NCI-H1417 (cell line): ENCODE measurements at regions not wholly inside any gene's neighbourhood (a gene's known extent, or its start where the extent isn't known, plus 50 kb on each side); places are given as distances from the start of the nearest gene placed in this dataset.

ENCODE experiments used
- DNase-seq, 3 experiments: peaks; one replicate each; lab custom pipeline; 2025; lab: John Stamatoyannopoulos, UW

DNA sequence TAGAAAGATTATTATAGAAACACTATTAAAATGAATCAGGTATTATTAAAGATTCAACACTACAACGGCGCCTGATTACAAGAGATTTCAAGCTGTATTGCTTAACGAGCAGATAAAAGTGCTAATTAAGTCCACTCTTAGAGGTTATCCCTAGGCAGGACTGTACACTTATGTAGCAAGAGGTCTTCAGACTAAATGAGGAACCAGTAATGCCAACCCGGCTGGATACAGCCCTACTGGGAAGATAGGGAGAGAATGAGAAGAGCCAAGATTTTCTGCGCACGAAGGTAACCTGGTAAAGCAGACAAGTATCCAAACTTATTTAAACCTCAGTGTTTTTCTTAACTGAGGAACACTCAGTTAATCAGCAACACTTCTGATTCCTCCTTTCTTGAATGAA is 115.7 kb upstream of the HIVEP3 start:
- DNase-seq: peak in 1 of 3 experiments; percentile 45

DNA sequence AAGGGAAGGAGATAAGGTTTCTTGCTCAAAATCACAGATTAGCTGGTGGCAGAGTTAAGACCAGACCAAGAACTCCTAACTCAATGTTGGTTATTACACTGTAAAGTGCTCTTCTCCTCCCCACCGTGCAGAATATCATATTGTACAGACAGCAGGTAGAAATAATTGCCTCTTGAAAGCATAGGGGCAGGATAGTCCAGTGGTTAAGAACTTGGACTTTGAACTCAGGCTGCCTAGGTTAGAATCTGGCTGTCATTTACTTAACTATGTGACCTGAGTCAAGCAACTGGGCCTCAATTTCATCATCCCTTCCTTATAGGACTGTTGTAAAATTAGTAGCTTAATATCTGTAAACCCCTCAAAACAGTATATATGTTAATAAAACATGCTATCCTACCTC is 114.9 kb upstream of the HIVEP3 start:
- no peak for DNase-seq

DNA sequence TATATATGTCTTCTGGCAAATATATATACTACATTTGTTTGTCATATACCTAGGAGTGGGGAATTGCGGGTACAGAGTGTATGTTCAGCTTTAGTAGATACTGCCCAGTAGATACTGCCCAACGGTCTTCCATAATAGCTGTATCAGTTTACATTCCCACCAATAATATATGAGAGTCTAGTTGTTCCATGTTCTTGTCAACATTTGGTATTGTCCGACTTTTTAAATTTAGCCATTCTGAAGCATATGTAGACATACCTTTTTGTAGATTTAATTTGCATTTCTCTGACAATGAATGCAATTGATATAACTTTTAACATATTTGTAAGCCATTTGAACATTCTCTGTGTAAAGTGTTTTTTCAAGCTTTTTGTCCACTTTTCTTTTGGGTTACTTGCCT is 99.0 kb upstream of the HIVEP3 start:
- no peak for DNase-seq

DNA sequence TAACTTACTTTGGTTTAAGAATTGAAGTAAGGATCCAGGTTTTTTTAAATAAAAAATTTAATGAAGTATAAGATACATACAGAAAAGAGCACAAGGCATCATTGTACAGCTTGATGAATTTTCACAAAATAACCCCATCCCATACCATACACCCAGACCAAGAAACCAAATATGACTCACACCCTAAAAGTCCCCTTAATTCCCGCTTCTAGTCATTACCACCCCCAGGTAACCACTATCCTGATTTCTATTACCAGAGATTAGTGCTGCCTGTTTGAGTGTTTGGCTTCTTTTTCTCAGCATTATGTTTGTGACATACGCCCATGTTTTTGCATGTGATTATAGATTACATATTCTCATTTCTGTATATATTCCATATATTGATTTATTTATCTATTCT is 98.5 kb upstream of the HIVEP3 start:
- DNase-seq: no peak

DNA sequence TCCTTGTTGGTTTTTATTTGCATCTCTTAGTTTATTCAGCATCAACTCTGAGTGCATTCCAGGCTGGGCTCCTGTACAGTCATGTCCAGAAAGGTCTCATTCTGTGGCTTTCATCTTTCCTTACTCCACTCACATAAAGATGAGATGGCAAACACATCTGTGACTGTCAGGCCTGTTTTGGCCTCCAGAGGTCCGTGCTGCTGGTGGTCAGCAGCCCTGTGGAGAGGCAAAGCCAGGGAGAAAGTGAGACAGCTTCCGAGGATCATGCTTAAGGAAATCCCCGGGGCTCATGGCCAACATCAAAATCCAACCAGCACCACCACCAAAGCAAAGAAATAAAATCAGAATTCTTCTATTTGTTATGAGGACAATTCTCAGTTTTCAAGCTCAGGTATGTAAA is 96.1 kb upstream of the HIVEP3 start:
- no peak for DNase-seq

DNA sequence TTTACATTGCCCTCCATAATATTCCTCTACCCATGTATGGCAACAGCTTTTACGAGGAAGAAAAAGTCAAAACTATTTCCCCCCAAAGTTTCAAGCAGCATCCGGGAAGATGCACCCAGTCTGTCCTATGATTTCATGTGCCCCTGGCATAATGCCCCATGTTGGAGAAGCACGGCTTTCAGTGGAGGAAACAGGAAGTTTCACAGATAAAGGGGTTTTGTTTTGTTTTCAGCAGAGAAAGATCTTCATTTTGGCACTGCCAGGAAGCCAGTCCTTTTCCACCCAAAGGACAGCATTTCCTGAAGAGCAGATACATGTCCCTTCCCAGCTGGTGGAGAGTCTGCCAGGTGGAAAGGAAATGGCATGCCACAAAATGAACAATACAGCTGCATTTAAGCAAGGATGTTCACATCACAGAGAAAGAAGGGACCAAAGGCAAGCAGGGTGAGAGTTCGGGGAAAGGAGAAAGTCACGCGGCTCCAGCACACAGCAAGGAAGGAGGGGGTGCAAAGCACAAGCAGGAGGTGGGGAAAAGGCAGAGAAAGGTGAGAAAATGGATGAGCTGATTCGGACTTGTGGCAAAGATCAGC is 95.3 kb upstream of the HIVEP3 start:
- no peak for DNase-seq

DNA sequence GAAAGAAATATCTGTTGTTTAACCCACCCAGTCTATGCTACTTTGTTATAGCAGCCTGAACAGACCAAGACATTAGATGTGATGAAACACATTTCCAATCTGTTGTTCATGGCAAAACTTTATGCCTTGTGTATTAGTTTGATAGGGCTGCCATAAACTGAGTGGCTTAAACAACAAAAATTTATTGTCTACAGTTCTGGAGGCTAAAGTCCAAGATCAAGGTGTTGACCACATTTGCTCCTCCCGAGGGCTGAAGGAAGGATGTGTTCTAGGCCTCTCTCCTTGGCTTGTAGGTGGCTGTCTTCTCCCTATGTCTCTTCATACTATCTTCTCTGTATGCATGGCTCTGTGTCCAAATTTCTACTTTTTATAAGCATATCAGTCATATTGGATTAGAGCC is 94.1 kb upstream of the HIVEP3 start:
- DNase-seq: no peak

DNA sequence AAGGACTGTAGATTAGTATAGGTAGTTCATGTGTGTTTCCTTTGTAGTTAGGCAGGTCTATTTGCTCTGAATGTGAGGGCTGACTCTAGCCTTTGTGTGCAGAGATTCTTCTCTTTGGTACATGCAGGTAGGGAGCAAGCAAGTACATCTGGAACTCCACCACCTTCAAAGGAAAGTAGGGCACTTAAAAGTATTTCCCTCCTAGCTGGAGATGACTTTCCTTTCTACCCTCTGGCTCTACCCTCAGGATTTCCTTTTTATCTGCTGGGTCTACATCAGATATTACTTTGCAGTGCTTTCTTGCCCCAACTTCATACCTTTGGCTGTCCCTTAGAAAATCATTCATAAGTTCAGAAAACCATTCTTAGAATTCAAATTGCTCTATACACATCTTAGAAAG is 91.7 kb upstream of the HIVEP3 start:
- DNase-seq: no peak

DNA sequence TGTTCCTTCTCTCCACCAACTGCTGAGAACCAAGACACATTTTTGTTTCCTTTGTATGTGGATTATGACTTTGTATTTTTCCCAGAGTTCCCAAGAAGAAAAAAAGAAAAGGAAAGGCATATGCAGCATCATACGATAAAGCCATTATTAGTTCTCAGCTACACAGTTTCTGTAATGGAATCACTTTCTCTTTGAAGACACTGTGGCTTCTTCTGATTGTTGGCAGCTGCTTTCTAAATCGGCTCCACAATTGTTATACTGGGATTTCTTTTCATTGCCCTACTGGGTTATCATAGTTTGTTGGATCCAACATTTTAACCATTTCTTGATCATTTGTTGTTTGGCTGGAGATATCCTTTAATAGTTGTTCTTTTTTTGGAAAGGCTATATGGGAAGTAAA is 89.5 kb upstream of the HIVEP3 start:
- DNase-seq: no peak

DNA sequence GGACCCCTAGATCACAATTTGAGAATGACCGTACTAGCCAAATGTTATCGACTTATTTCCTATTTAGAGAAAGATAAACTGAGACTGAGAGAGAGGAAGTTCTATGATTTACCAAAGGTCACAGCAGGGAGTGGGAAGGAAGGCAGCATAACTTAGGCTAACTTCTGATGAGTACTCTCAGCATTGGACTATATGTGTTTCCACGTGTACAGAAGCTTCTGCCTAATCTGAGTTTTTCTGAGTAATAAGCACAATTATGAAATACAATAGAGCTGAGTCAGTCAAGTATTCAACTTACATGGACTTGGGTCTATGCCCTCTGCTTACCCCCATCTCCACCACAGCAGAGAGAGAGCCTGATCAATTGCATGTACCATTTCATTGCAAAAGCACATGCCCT is 88.1 kb upstream of the HIVEP3 start:
- no peak for DNase-seq

DNA sequence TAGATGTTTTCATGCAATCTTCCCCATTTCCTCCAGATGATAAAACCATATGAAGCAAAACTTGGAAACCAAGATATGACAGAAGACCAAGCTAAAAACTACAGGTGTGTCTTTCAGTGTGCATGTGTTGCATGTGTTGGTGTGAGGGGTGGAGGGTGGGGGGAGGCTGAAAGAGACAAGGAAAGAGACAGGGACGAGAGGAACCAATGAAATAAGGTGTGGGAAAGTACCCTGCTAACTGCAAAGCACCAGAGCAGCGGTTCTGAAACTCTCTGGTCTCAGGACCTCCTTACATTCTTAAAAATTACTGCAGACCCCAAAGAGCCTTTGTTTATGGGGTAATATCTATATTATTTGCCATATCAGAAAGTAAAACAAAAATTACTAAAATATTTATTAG is 87.4 kb upstream of the HIVEP3 start:
- DNase-seq: no peak

DNA sequence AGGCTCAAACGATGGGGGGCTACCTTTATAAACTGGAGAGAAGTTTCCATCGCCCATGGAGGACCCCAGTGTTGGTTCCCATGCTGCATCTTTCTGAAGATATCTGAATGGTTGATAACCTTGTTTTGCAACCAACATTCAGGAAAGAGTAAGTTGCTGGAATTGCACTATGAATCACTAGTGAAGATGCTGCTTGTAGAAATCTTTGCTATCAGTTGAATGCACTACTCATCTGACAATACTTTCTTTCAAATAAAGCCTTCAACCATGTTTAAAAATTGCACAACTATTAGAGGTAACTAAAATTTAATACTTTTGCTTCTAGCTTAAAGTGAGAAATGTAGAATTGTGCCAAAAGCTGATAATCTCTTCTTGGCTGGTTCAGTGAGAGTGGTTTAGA is 86.8 kb upstream of the HIVEP3 start:
- no peak for DNase-seq

DNA sequence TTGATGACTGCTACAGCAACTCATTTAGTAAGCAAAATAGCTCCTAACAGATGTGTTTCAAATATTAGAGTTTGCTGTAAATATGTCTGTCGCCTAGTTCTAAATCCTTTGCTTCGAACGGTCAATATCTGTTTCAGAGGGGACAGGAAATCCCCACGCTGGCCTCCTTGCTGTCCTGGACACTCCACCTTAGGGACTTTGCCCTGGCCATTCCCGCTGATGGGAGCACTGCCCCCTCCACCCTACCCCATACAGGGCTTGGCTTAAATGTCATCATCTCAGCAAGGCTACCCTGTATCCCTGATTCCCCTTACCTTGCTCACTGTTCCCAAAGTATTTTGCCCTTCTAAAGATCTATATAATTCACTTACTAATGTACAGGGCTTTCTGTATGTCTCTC is 86.1 kb upstream of the HIVEP3 start:
- no peak for DNase-seq

DNA sequence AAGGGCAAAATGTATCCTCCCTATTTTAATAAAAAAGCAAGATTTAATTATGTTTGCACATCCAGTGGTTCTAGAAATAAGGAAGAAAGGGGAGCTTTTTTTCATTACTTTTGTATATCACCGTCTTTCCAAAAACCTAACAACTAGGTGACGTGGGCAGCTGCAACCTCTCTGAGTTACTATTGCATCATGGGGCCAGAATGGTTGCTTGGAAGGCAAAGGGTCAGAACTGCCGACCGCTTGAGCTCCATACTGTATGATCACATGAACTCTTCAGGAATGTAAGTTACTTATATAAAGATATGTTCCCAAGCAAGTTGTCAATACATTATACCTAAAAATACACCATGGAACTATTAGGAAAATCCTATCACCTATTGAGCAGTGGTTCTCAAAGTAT is 85.6 kb upstream of the HIVEP3 start:
- no peak for DNase-seq

DNA sequence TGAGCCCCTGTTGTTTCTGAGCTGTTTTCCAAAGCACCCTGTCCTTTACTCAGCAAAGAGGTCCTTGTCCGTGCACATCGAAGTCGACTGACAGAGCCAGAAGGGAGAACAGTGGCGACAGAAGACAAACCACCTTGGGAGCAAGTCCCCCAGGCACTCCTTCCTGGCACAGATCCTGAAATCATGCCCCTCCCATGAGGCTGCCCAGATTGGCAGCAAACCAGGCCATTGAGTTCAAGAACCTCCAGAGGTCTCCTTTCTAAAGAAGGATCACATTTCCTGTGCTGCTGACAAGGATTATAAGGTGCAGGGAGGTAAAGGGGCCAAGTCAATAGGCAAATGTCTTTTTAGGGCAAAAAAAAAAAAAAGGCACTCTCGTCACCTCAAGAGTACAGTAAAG is 84.7 kb upstream of the HIVEP3 start:
- DNase-seq: peak in 1 of 3 experiments; percentile 59

DNA sequence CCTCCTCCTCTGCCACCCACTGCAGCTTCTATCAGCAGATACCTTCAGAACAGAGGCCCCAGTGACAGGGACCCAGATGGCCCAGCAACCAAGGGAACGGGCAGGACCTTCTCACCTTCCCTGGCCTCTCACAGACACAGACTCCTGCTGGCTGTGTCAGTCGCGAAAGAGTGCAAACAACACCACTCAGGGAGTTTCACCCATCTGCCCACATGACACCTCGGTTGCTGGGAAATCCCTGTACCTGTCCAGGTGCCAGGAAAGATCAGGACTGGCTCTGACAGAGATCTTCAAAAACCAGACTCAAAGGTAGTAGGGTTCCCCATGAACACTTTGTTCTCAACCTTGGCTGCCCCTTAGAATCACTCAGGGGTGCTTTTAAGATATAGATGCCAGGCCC is 83.5 kb upstream of the HIVEP3 start:
- peak in 1 of 3 experiments; percentile 10 for DNase-seq

DNA sequence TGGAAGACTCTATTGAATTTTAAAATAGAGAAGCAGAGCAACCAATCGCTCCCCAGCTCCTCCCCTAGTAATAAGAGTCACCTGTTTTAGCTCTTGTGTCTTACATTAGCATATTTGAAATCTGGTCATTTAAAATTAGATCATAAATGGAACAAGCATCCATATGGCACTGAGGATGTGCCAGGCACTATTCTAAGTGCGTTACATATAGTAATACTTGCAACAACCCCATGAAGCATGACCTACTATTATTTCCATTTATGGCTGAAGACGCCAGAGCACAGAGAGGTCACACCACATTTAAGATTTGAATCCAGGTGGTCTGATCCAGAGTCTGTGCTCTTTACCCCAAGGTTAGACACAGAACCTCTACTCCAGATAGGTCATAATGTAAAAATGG is 82.0 kb upstream of the HIVEP3 start:
- DNase-seq: no peak

DNA sequence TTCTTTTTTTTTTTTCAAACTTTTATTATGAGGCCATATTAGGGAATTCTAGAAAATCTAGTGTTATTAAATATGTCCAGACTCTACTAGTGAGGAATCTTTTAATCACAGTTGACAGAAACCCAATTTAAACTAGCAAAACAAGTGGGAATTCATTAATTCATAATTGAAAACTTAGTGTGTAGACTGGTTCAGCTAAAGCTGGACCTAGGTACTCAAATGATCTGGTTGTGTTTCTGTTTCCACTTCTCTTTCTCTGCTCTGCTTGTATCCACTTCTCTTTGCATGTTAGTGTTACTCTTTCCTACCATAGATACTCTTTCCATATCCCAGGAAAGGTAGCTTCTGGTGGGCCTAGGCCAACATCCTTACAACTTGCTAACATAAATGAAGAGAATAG is 81.2 kb upstream of the HIVEP3 start:
- no peak for DNase-seq

DNA sequence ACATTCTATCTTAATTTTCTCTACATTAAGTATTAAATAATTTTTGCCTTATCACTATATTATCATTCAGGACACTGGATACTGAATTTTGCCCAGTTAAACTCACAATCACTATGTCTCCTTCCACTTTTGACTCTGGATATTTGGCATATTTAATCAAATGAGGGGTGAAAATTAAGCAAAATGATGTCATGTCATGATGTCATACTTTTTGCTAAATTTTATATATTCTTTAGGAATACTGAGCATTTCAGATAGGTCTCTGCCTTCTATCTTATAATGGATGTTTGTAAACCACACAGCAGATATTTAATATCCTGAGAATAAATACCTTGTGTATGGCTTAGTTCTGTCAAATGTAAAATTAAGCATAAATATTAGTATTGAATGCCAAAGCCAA is 79.5 kb upstream of the HIVEP3 start:
- no peak for DNase-seq

DNA sequence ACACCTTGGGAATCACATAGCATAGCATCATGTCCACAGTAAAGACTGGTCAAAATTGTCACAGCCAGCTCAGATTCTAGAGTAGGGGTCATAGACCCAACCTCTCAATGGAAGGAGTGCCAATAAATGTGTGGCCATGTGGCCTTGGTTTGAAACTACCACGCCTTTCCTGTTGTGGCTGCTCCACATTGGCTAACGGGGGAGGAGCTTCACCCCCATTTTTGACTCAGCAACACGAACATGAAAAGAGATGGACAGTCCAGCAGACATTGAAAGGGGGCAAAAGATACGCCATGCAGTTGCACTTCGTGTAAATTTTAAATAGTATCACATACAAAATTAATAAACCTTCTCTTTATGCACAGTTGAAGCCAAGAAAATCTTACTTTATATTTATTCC is 78.4 kb upstream of the HIVEP3 start:
- no peak for DNase-seq

DNA sequence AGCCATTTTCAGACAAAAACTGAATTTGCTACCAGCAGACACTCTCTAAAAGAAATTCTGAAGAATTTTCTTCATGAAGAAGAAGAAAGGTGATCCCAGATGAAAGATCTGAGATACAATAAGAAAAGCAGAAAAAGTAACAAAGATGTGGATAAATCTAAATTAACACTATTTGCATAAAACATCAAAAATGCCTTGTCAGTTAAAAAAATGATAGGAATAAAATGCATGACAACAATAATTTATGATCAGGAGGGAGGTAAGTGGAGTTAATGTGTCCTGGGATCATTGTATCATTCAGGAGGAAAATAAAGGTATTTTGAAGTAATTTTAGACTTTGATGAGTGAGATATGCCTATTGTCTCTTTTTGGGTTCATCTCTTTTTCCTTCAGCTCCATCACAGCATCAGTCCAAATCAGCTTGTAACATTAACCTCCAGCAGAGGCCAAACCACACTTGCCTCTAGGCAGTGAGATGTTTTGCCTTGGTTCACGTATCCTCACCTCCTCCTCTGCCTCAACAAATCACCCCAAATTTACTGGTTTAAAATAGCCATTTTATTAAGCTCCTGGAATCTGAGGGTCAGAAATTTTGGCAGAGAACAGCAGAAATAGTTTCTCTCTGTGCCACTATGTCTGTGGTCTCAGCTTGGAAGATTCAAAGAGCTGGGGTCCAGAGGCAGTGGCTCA is 76.9 kb upstream of the HIVEP3 start:
- no peak for DNase-seq

DNA sequence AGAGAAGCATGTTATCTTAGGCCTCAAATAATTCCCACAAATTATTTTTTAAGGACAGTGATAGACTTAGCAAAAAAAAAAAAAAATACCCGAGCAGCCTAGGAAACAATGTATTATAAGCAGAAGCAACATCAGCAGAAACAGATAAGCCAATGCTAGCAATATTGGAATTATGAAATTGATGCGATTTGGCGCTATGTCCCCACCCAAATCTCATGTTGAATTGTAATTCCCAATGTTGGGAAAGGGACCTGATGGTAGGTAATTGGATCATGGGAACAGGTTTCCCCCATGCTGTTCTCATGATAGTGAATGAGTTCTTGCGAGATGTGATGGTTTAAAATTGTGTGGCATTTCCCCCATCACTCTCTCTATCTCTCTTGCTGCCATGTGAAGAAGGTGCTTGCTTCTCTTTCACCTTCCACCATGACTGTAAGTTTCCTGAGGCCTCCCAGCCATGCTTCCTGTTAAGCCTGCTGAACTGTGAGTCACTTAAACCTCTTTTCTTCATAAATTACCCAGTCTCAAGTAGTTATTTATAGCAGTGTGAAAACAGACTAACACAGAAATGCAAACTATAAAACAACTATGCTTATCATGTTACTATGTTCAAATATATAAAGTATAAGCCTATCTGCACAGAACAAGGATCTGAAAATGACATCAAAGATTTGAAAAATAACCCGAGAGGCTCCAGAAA is 75.6 kb upstream of the HIVEP3 start:
- DNase-seq: no peak

DNA sequence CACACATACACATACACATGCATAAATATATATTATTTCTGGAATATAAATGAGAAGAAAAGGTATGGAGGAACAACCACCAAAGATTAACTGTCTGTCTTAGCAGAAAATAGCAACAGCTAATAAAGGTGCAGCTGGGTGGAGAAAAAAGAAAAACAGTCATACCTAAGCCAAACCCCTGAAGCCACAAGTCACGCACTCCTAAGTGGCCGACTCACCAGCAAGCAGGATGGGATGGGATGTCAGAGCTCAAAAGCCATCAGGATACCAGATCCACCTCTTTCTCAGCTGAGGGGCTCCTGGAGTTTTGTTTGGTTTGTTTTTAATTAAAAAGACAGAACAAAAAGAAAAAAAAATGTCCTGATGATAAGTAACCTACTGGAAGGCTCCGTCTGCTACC is 64.7 kb upstream of the HIVEP3 start:
- no peak for DNase-seq

DNA sequence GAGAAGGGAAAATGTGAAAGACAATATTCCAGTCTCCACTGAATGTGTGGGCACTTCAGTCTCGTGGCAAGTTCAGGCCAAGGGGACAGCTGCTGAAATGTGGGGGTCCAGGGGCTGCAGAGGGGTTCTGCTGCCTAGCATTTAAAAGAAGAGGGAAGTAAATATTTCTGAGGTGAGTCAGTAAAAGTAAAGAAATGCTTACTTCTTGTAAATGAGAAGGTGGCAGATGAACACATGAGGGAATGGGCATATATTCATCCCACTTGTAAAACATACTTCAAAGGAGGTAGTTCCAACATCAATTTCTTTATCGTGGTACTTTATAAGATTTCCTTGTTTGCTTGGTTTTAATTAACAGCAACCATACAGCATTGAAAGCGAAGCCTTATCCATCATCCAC is 63.1 kb upstream of the HIVEP3 start:
- no peak for DNase-seq
